Pancreas (tissue), 10 donors: ENCODE measurements at regions not wholly inside any gene's neighbourhood (a gene's known extent, or its start where the extent isn't known, plus 50 kb on each side); places are given as distances from the start of the nearest gene placed in this dataset.

Experiments used
- ATAC-seq, 4 donors: fragments of 200-7000 bp; cut with Tn5 transposase; one replicate each; pipeline versions ENCODE4 v1.8.0 to v1.9.1; 2020; ENCODE audit warnings: mild to moderate bottlenecking in 4 of 4, moderate library complexity in 4 of 4
- DNase-seq, 6 donors: peaks; one replicate each; pipeline ENCODE4 v3.0.0-alpha.2; 2020
- FAIRE-seq: peaks from 2 replicates; lab custom pipeline; 2012; peaks lifted over from hg19 to GRCh38; lab: Jason Lieb, UNC
- H3K27ac ChIP-seq, 4 donors: fragments of 200-600 bp; sonication (generic); 1 replicate in 3 of 4; 2 replicates in 1 of 4; pipeline versions ENCODE4 v1.5.0 to v1.8.0; 2020
- H3K27me3 ChIP-seq, 4 donors: fragments of 200-600 bp; one replicate each; pipeline ENCODE4 v1.8.0; 2021
- H3K36me3 ChIP-seq, 3 donors: fragments of 200-600 bp; sonication (generic) in 1 of 3; one replicate each; pipeline versions ENCODE4 v1.5.0 to v1.8.0; 2020 to 2021
- H3K4me1 ChIP-seq, 3 donors: fragments of 200-600 bp; one replicate each; pipeline ENCODE4 v1.8.0; 2021
- H3K4me3 ChIP-seq, 4 donors: fragments of 200-600 bp; sonication (generic) in 2 of 4; one replicate each; pipeline versions ENCODE4 v1.5.0 to v1.8.0; 2020 to 2021
- H3K9me3 ChIP-seq, 4 donors: fragments of 200-600 bp; one replicate each; pipeline ENCODE4 v1.8.0; 2021
- CTCF ChIP-seq, 4 donors: fragments of 200-600 bp; sonication (generic) in 3 of 4; IDR thresholded peaks; one replicate each; pipeline versions ENCODE4 v1.5.0 to v1.8.0; 2021; ENCODE audit warnings: antibody characterized with exemption in 4 of 4
- WGBS, 2 donors: extraction: QIAGEN DNeasy Blood & Tissue Kit; methylation state at CpG; one replicate each; pipeline ENCODE4 v1.1.7; 2013; 5-methylcytosine and 5-hydroxymethylcytosine counted together
- intact Hi-C, 3 donors: fragments of 100-400 bp; cut with DNase I; formaldehyde crosslinking; loops; one replicate each; pipeline versions ENCODE4 v1.11.1 to v1.14.2; 2022
- donor health status: healthy with polysubstance abuse.
- donor health status: DM: no; HTN: no; CAD: no; lungs with moderate emphysema.
- donor health status: DM: no; HTN: no; CAD: no.
- donor health status: control.
- donor health status: control.
- donor health status: Bipolar disorder and iron deficiency.
- donor health status: DM: yes; HTN: yes; CAD: no.
- donor health status: DM: no; HTN: no; CAD: no.
- donor health status: DM: no; HTN: no; CAD: no.
- donor health status: DM: yes; HTN: yes; CAD: no.

GRCh38 chr11:26090651-26091050 lies 241.3 kb upstream of the ANO3 start:
- WGBS, 2 donors: 69 to 87% methylated on average over 3 of the region's 3 CpGs
- TF ChIP-seq CTCF (IDR thresholded peaks at IDR 0.05): no peak
- no peaks in the 10 kb centered on the region for H3K4me1 ChIP-seq
- H3K4me3 ChIP-seq: no peak overlapping the region
- ATAC-seq (no peak), FAIRE-seq (no peak), DNase-seq (no peak)
- no peak overlapping the region for H3K27ac ChIP-seq
- no peaks in the 10 kb centered on the region for H3K27me3 ChIP-seq
- no peaks in the 10 kb centered on the region for H3K9me3 ChIP-seq
- no peaks in the 10 kb centered on the region for H3K36me3 ChIP-seq
- intact Hi-C loops: no loop called here

GRCh38 chr11:26093206-26093605 lies 238.7 kb upstream of the ANO3 start:
- H3K27me3 ChIP-seq: no peaks in the 10 kb centered on the region
- H3K4me1 ChIP-seq: no peaks in the 10 kb centered on the region
- no peaks in the 10 kb centered on the region for H3K36me3 ChIP-seq
- intact Hi-C loops: no loop called here
- no peak overlapping the region for H3K27ac ChIP-seq
- no peak overlapping the region for H3K4me3 ChIP-seq
- no peak for TF ChIP-seq CTCF (IDR thresholded peaks at IDR 0.05)
- FAIRE-seq (no peak), ATAC-seq (no peak), DNase-seq (no peak)
- 87 to 100% methylated on average over 2 of the region's 2 CpGs for WGBS, 2 donors
- H3K9me3 ChIP-seq: no peaks in the 10 kb centered on the region

- DNase-seq (no peak), FAIRE-seq (no peak), ATAC-seq (no peak)
- WGBS, 2 donors: 55 to 61% methylated on average over 5 of the region's 5 CpGs
- intact Hi-C loops: no loop called here
- Histone ChIP-seq H3K4me1 (no peaks in the 10 kb centered on the region), H3K4me3 (no peak overlapping the region), H3K36me3 (no peaks in the 10 kb centered on the region), H3K27me3 (no peaks in the 10 kb centered on the region), H3K27ac (no peak overlapping the region), H3K9me3 (no peaks in the 10 kb centered on the region)
- TF ChIP-seq CTCF (IDR thresholded peaks at IDR 0.05): no peak
These were observed 236.6 kb upstream of the ANO3 start for GRCh38 chr11:26095340-26095739.

DNA sequence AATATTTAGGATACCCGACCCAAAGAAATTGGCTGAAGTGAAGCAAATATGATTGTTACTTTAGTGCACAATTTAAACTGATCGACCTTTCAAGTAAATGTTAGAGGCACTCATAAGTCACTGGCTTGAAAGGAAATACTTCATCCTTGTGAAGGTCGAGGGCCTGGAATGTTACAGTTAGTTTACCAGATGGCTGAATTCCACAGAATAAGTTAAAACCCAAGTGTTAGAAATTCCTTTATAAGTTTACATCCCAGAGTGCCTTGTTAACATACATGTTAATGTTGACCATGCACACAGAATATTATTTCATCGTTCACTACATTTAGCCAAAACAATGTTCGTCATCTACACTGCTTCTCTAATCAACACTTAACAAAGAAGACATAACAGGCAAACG lies 235.5 kb upstream of the ANO3 start:
- intact Hi-C loops: no loop called here
- H3K4me1 ChIP-seq: no peaks in the 10 kb centered on the region
- no peak overlapping the region for H3K4me3 ChIP-seq
- no peaks in the 10 kb centered on the region for H3K27me3 ChIP-seq
- 41 to 50% methylated on average over 6 of the region's 6 CpGs for WGBS, 2 donors
- no peak for DNase-seq
- H3K9me3 ChIP-seq: no peaks in the 10 kb centered on the region
- no peak for TF ChIP-seq CTCF (IDR thresholded peaks at IDR 0.05)
- H3K36me3 ChIP-seq: no peaks in the 10 kb centered on the region
- no peak for FAIRE-seq
- no peak overlapping the region for H3K27ac ChIP-seq
- ATAC-seq: no peak

GRCh38 chr11:26102325-26102724 lies 229.6 kb upstream of the ANO3 start:
- WGBS, 2 donors: 71 to 82% methylated on average over 5 of the region's 5 CpGs
- no peak for TF ChIP-seq CTCF (IDR thresholded peaks at IDR 0.05)
- intact Hi-C loops: no loop called here
- no peak overlapping the region for H3K4me3 ChIP-seq
- DNase-seq (no peak), ATAC-seq (no peak), FAIRE-seq (no peak)
- H3K27ac ChIP-seq: no peak overlapping the region
- no peaks in the 10 kb centered on the region for H3K9me3 ChIP-seq
- H3K4me1 ChIP-seq: no peaks in the 10 kb centered on the region
- no peaks in the 10 kb centered on the region for H3K36me3 ChIP-seq
- no peaks in the 10 kb centered on the region for H3K27me3 ChIP-seq
